HFF-Myc (cell line): ENCODE measurements at regions not wholly inside any gene's neighbourhood (a gene's known extent, or its start where the extent isn't known, plus 50 kb on each side); places are given as distances from the start of the nearest gene placed in this dataset.

Experiments used
- DNase-seq: peaks from one replicate; pipeline ENCODE4 v3.0.0-alpha.2; 2011; ENCODE audit warnings: low read depth; ENCODE audit errors: extremely low read depth
- H3K4me3 ChIP-seq: replicated peaks from 2 replicates; pipeline ENCODE4 v1.5.1; 2011; ENCODE audit warnings: low read depth, mild to moderate bottlenecking, control low read depth, low read length
- TF ChIP-seq, protein P1 (sequence below): IDR thresholded peaks from 2 replicates; pipeline ENCODE4 v1.5.1; 2012; ENCODE audit warnings: mild to moderate bottlenecking, low read depth, low read length, control low read depth; ENCODE audit errors: missing control alignments

DNA sequence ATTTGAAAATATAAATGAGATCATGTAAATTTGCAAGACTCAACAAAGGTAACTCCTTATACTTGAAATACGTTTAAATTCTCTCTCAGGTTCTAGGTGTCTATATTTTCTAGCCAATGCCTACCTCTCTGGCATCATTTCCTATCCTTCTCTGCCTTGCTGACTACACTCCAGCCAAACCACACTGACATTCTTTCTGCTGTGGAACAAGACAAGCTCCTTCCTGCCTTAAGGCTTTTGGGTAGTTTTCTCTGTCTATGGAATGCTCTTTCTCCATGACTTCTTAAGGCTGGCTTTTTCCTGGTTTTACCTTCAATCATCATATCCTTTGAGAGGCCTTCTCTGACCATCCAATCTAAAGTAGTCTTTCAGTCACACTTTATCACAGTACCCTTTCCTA, 201.0 kb downstream of the SPRY1 start:
- TF ChIP-seq, protein P1, sequence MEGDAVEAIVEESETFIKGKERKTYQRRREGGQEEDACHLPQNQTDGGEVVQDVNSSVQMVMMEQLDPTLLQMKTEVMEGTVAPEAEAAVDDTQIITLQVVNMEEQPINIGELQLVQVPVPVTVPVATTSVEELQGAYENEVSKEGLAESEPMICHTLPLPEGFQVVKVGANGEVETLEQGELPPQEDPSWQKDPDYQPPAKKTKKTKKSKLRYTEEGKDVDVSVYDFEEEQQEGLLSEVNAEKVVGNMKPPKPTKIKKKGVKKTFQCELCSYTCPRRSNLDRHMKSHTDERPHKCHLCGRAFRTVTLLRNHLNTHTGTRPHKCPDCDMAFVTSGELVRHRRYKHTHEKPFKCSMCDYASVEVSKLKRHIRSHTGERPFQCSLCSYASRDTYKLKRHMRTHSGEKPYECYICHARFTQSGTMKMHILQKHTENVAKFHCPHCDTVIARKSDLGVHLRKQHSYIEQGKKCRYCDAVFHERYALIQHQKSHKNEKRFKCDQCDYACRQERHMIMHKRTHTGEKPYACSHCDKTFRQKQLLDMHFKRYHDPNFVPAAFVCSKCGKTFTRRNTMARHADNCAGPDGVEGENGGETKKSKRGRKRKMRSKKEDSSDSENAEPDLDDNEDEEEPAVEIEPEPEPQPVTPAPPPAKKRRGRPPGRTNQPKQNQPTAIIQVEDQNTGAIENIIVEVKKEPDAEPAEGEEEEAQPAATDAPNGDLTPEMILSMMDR, result no peak
- no peak overlapping the region for H3K4me3 ChIP-seq
- DNase-seq, result no peak

DNA sequence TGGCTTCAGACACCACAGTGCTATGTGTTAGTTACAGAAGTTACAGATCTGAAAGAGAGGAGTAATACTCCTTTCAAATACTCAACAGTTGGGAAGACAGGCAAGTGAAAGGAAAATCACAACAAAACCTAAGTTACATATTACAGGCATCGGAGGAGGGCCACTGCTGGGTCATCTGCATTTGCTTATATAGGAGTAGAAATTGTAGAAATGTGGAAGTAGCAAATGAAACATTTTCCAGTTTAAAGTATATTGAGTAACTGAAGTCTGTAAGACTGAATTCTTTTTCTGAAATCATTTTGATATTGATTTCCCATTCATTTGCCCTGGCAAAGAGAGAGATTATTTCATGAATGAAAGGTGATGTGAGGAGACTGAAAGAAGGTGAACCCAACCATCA, 201.7 kb downstream of the SPRY1 start:
- H3K4me3 ChIP-seq, result no peak overlapping the region
- DNase-seq, result no peak
- TF ChIP-seq, protein P1, result no peak

DNA sequence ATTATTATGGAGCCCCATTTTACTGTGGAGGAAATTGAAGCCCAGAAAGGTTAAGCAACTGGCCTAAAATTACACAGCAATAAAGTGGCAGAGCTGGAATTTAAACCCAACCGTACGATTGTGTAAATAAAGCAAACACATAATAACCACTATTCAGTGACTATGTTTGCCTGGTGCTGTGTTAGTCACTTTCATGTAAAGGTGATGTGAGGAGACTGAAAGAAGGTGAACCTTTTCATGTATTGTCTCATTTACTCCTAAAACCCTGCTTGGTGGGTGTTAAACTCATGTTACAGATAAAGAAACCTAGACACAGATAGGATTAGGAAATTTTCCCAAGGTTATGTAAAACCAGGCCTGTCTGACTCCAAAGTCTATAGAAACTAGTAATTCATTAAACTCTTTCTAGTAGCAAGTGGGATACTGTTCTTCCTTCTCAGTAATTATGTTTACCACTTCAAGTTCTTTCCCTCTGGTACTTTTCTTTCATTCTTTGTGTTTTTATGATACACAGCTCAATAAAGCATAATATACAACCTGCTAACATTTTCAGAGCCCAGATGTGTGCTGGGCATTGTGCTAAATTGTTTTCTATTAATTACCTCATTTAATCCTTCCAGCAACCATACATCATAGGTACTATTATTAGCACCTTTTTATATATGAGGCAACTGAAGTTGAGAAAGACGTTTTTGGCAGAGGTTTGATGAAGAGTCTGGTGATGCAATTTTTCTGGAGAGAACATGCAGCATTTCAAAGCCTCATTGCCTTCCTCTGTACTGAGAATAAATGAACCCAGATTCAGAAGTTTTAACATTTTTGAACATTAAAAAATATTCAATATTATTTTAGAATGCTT, 202.7 kb downstream of the SPRY1 start:
- no peak overlapping the region for H3K4me3 ChIP-seq
- DNase-seq, result no peak
- TF ChIP-seq, protein P1, result no peak

DNA sequence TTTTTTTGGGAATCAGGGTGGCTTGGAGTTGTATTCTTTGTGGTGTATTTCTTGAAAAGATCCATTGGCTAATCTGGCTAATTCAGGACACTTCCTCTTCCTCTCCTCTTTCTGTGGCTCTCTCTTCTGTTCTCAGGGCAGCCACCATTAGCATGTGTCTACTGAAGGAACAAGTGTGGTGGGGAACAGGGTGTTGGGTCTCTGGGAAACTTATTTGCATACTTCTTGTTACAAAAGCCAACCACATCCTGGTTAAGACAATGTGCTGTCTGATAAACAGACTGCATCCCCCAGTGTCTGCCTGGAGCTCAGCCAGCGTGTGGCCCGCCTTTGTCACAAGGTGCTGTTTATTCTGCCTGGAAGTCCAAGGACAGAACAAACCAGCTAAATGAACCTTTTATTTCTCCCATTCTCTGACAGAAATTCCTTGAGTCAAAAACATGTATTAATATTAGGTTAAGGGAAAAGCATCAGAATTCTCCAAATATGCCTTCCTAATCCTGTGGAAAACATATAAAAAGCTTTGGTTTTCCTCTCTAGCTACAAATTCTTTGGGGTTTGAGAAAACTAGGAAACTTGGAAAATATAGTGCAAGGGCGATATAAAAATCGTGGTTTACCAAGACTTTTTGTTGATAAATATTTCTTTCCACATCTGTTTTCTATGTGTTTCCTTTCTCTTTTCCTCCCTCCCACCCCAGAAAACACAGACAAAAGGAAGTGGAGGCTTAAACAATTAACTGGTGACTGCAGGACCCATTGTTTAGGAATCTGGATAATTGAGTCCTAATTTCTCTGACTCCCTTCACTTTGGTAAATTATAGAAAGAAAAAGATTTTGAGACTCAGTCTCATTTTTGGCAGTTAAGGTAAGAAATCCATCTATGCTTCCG, 203.6 kb downstream of the SPRY1 start:
- TF ChIP-seq, protein P1, result no peak
- no peak overlapping the region for H3K4me3 ChIP-seq
- no peak for DNase-seq

DNA sequence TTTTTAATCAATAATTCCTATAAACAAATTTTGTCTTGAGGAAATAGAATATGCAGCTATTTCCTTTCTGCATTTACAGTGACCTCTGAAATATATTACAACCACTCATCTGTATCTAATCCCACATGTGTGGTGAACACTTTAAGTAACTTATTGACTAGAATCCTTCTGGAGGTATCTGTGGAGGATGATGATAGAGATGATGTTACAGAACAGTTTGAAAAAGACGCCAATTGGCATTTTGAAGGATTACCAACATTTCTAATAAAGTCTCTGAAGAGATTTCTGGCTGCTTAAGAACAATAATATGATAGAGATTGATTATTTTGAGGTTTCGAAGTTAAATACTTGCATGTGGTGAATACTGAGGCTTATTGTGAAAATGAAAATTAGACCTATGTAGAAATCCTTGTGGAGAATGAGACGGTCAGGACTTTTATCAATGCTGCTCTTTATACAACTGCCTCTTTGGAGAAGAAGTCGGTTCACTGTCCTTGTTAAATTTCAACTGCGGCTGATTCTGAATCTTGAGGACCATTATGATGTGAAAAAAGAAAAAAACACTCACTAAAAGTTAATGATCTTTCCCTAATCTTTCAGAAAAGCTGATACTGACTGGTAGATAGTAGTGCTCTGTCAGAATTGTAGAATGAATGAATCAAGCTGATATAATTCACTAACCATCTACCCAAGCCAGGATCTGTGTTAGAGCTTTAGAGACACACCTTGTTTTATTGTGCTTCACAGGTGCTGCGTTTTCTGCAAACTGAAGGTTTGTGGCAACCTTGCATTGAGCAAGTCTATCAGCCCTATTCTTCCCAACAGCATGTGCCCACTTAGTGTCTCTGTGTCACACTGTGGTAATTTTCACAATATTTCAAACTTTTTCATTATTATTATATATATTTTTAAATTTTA, 204.7 kb downstream of the SPRY1 start:
- TF ChIP-seq, protein P1, result no peak
- DNase-seq, result no peak
- H3K4me3 ChIP-seq, result no peak overlapping the region

DNA sequence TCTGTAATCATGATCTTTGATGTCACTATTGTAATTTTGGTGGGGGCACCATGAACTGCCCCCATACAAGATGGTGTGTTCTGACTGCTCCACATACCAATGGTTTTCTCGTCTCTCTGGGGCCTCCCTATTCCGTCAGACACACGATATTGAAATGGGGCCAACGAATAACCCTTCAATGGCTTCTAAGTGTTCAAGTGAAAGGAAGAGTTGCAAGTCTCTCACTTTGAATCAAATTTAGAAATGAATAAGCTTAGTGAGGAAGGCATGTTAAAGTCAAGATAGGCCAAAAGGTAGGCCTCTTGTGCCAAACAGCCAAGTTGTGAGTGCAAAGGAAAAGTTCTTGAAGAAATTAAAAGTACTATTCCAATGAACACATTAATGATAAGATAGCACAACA, 205.4 kb downstream of the SPRY1 start:
- TF ChIP-seq, protein P1, result no peak
- DNase-seq, result no peak
- no peak overlapping the region for H3K4me3 ChIP-seq
